ENCODE measurements at regions not wholly inside any gene's neighbourhood (a gene's known extent, or its start where the extent isn't known, plus 50 kb on each side); places are given as distances from the start of the nearest gene placed in this dataset.

GRCh38 chr17:72301887-72302286, 181.1 kb downstream of the SOX9 start (continued):
- no peak for TF ChIP-seq FOXA2 (IDR thresholded peaks at IDR 0.05)
- no peak for TF ChIP-seq FOXA1 (IDR thresholded peaks at IDR 0.05)
- TF ChIP-seq EGR1 (IDR thresholded peaks at IDR 0.05; ENCODE audit: low read depth in 2 of 2) = no peak
- no peak for TF ChIP-seq HNF4G (IDR thresholded peaks at IDR 0.05)

- no peaks in the 10 kb centered on the region for H3K36me3 ChIP-seq (ENCODE audit: control insufficient read depth in 4 of 4, insufficient read depth in 3 of 4, low read depth in 1 of 4, low read length in 3 of 4)
- H3K9ac ChIP-seq (ENCODE audit: low read depth in 1 of 2, low read length in 2 of 2) = no peak overlapping the region
- no peaks in the 10 kb centered on the region for H3K9me3 ChIP-seq (ENCODE audit: control insufficient read depth in 4 of 4, low read length in 3 of 4)
- H3K4me3 ChIP-seq (ENCODE audit: low read depth in 1 of 3, low read length in 3 of 3) = no peak overlapping the region
- H3K4me1 ChIP-seq (ENCODE audit: control insufficient read depth in 4 of 4, insufficient read depth in 4 of 4, low read length in 3 of 4) = no peaks in the 10 kb centered on the region
- WGBS = 68% methylated on average over 4 of the region's 4 CpGs
- peaks cover 0 to 6% (median 1%) of the 10 kb centered on the region in 4 donors for H3K27me3 ChIP-seq (ENCODE audit: control insufficient read depth in 4 of 4, insufficient read depth in 4 of 4, low read length in 3 of 4)
- H3K27ac ChIP-seq (ENCODE audit: low read depth in 1 of 2, low read length in 2 of 2) = no peak overlapping the region
- TF ChIP-seq ATF3 (IDR thresholded peaks at IDR 0.05) (no peak), HNF4A (conservative IDR thresholded peaks at IDR 0.05) (no peak), GABPA (IDR thresholded peaks at IDR 0.05 in 1 of 2, conservative IDR thresholded peaks at IDR 0.05 in 1 of 2) (no peak), FOXA2 (IDR thresholded peaks at IDR 0.05) (no peak), HNF4G (IDR thresholded peaks at IDR 0.05) (no peak), SP1 (IDR thresholded peaks at IDR 0.05) (no peak), REST (IDR thresholded peaks at IDR 0.05) (no peak), CTCF (IDR thresholded peaks at IDR 0.05; ENCODE audit: low read depth, low read length, missing input control) (no peak), RXRA (IDR thresholded peaks at IDR 0.05) (no peak), ZBTB33 (IDR thresholded peaks at IDR 0.05) (no peak)
- TF ChIP-seq, protein P1, sequence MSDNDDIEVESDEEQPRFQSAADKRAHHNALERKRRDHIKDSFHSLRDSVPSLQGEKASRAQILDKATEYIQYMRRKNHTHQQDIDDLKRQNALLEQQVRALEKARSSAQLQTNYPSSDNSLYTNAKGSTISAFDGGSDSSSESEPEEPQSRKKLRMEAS (IDR thresholded peaks at IDR 0.05) = no peak
- DNase-seq (ENCODE audit: low spot score) = no peak
Measured at GRCh38 chr17:72302735-72303134, 181.9 kb downstream of the SOX9 start.

Measured in liver (tissue), 8 donors.